DOHH2 (cell line): ENCODE measurements at regions not wholly inside any gene's neighbourhood (a gene's known extent, or its start where the extent isn't known, plus 50 kb on each side); places are given as distances from the start of the nearest gene placed in this dataset.
"Not testable (repeated sequence)": the region's sequence is repeated elsewhere in the genome, so short reads cannot be mapped to it uniquely, and the experiment has no call there.

ENCODE experiments used
- EZH2phosphoT487 ChIP-seq: fragments of 200-600 bp; sonication (generic); IDR thresholded peaks from 2 replicates; pipeline ENCODE4 v1.6.1; 2017; ENCODE audit warnings: borderline replicate concordance, mild to moderate bottlenecking, antibody characterized with exemption, low read length, moderate library complexity, mixed read lengths
- TF ChIP-seq, protein P1 (sequence below): fragments of 200-600 bp; sonication (generic); IDR thresholded peaks from one replicate; pipeline ENCODE4 v1.5.1; 2014; ENCODE audit warnings: antibody characterized with exemption, mild to moderate bottlenecking, low read depth, low read length; ENCODE audit not compliant: poor library complexity, severe bottlenecking

DNA sequence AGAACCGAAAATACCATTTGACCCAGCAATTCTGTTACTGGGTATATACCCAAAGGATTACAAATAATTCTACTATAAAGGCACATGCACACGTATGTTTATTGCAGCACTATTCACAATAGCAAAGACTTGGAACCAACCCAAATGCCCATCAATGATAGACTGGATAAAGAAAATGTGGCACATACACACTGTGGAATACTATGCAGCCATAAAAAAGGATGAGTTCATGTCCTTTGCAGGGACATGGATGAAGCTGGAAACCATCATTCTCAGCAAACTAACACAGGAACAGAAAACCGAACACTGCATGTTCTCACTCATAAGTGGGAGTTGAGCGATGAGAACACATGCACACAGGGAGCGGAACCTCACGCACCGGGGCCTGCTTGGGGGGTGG lies 134.4 kb downstream of the FGF18 start:
- TF ChIP-seq, protein P1, sequence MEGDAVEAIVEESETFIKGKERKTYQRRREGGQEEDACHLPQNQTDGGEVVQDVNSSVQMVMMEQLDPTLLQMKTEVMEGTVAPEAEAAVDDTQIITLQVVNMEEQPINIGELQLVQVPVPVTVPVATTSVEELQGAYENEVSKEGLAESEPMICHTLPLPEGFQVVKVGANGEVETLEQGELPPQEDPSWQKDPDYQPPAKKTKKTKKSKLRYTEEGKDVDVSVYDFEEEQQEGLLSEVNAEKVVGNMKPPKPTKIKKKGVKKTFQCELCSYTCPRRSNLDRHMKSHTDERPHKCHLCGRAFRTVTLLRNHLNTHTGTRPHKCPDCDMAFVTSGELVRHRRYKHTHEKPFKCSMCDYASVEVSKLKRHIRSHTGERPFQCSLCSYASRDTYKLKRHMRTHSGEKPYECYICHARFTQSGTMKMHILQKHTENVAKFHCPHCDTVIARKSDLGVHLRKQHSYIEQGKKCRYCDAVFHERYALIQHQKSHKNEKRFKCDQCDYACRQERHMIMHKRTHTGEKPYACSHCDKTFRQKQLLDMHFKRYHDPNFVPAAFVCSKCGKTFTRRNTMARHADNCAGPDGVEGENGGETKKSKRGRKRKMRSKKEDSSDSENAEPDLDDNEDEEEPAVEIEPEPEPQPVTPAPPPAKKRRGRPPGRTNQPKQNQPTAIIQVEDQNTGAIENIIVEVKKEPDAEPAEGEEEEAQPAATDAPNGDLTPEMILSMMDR, result not testable (repeated sequence)
- TF ChIP-seq EZH2phosphoT487, result not testable (repeated sequence)
